ENCODE measurements at regions not wholly inside any gene's neighbourhood (a gene's known extent, or its start where the extent isn't known, plus 50 kb on each side); places are given as distances from the start of the nearest gene placed in this dataset.

GRCh38 chr3:5428607-5429516, 241.4 kb downstream of the EDEM1 start:
- no peak for TF ChIP-seq POLR2A (IDR thresholded peaks at IDR 0.05)
- TF ChIP-seq CTCF (IDR thresholded peaks at IDR 0.05): no peak
